ENCODE measurements at regions not wholly inside any gene's neighbourhood (a gene's known extent, or its start where the extent isn't known, plus 50 kb on each side); places are given as distances from the start of the nearest gene placed in this dataset.

GRCh38 chr3:82137861-82138260, 376.4 kb upstream of the GBE1 start:
- TF ChIP-seq SIN3A (IDR thresholded peaks at IDR 0.05; ENCODE audit: borderline replicate concordance, insufficient read depth, low read length) (no peak), FOXP2 (optimal IDR thresholded peaks at IDR 0.05; ENCODE audit: borderline replicate concordance, extremely low read depth, extremely low read length, insufficient read depth) (no peak), POLR2AphosphoS5 (IDR thresholded peaks at IDR 0.05; ENCODE audit: low read depth, low read length) (no peak), REST (IDR thresholded peaks at IDR 0.05; ENCODE audit: insufficient read depth in 1 of 2, low read depth in 2 of 2, low read length in 2 of 2) (no peak), TAF1 (IDR thresholded peaks at IDR 0.05; ENCODE audit: borderline replicate concordance, insufficient read depth, low read length) (no peak)

- TF ChIP-seq FOXP2 (optimal IDR thresholded peaks at IDR 0.05; ENCODE audit: borderline replicate concordance, extremely low read depth, extremely low read length, insufficient read depth): no peak
- TF ChIP-seq REST (IDR thresholded peaks at IDR 0.05; ENCODE audit: insufficient read depth in 1 of 2, low read depth in 2 of 2, low read length in 2 of 2): no peak
- TF ChIP-seq TAF1 (IDR thresholded peaks at IDR 0.05; ENCODE audit: borderline replicate concordance, insufficient read depth, low read length): no peak
- TF ChIP-seq POLR2AphosphoS5 (IDR thresholded peaks at IDR 0.05; ENCODE audit: low read depth, low read length): no peak
- TF ChIP-seq SIN3A (IDR thresholded peaks at IDR 0.05; ENCODE audit: borderline replicate concordance, insufficient read depth, low read length): no peak
These were observed 375.6 kb upstream of the GBE1 start for GRCh38 chr3:82137050-82137449.

GRCh38 chr3:82133070-82133606, 371.7 kb upstream of the GBE1 start:
- TF ChIP-seq FOXP2 (optimal IDR thresholded peaks at IDR 0.05; ENCODE audit: borderline replicate concordance, extremely low read depth, extremely low read length, insufficient read depth) (no peak), SIN3A (IDR thresholded peaks at IDR 0.05; ENCODE audit: borderline replicate concordance, insufficient read depth, low read length) (no peak), REST (IDR thresholded peaks at IDR 0.05; ENCODE audit: insufficient read depth in 1 of 2, low read depth in 2 of 2, low read length in 2 of 2) (no peak), POLR2AphosphoS5 (IDR thresholded peaks at IDR 0.05; ENCODE audit: low read depth, low read length) (no peak), TAF1 (IDR thresholded peaks at IDR 0.05; ENCODE audit: borderline replicate concordance, insufficient read depth, low read length) (no peak)

GRCh38 chr3:82132210-82133069, 371.0 kb upstream of the GBE1 start:
- TF ChIP-seq FOXP2 (optimal IDR thresholded peaks at IDR 0.05; ENCODE audit: borderline replicate concordance, extremely low read depth, extremely low read length, insufficient read depth) (no peak), REST (IDR thresholded peaks at IDR 0.05; ENCODE audit: insufficient read depth in 1 of 2, low read depth in 2 of 2, low read length in 2 of 2) (no peak), SIN3A (IDR thresholded peaks at IDR 0.05; ENCODE audit: borderline replicate concordance, insufficient read depth, low read length) (no peak), POLR2AphosphoS5 (IDR thresholded peaks at IDR 0.05; ENCODE audit: low read depth, low read length) (no peak)
